Stimulated activated memory B cell treated with anti-CD40 and anti-IgM and Interleukin-4, amounts not matched to agents 10 μg/mL and 1 μg/mL and 100 μg/mL, for 72 hours (primary cell): ENCODE measurements at regions not wholly inside any gene's neighbourhood (a gene's known extent, or its start where the extent isn't known, plus 50 kb on each side); places are given as distances from the start of the nearest gene placed in this dataset.
"Not testable (repeated sequence)": the region's sequence is repeated elsewhere in the genome, so short reads cannot be mapped to it uniquely, and the experiment has no call there.

Experiments used
- ATAC-seq: fragments of 150-1000 bp; cut with Tn5 transposase; 2 replicates; pipeline ENCODE4 v1.10.0; 2021
- H3K27ac Mint-ChIP-seq: one replicate; pipeline ENCODE4 v1.8.0; 2022; ENCODE audit warnings: mild to moderate bottlenecking, mixed read lengths
- H3K27me3 Mint-ChIP-seq: one replicate; pipeline ENCODE4 v1.8.0; 2022; ENCODE audit warnings: mixed read lengths
- H3K36me3 Mint-ChIP-seq: one replicate; pipeline ENCODE4 v1.8.0; 2022; ENCODE audit warnings: mixed read lengths
- H3K4me1 Mint-ChIP-seq: one replicate; pipeline ENCODE4 v1.8.0; 2022; ENCODE audit warnings: mixed read lengths
- H3K4me3 Mint-ChIP-seq: one replicate; pipeline ENCODE4 v1.8.0; 2022; ENCODE audit warnings: mild to moderate bottlenecking, moderate library complexity, mixed read lengths
- H3K9me3 Mint-ChIP-seq: one replicate; pipeline ENCODE4 v1.8.0; 2022; ENCODE audit warnings: mixed read lengths

DNA sequence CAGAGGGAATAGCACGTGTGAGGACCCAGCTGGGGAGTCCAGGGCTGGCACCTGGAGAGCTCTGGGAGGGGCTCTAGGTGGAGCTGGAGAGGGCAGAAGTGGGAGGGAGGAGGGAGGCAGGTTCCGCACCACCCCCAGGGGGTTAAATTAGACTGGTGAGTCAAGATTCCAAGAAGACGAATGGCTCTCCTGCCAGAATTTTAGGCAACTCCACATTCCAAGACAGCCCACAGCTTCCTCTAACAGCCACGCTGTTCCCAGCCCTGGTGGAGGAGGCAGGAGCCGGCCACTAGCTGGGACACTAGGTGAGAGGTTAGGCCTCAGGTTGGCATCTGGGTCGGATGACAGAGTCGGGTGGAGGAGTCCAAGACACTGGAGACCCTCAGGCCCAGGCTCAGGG lies 60.2 kb downstream of the TFAP2C start:
- ATAC-seq, result no peak
- Mint-ChIP-seq H3K4me1 (no peaks in the 10 kb centered on the region), H3K36me3 (no peaks in the 10 kb centered on the region), H3K27ac (no peak overlapping the region), H3K27me3 (no peaks in the 10 kb centered on the region), H3K4me3 (no peak overlapping the region), H3K9me3 (peaks cover 3% of the 10 kb centered on the region)

GRCh38 chr20:56689852-56690485 lies 60.9 kb downstream of the TFAP2C start:
- Mint-ChIP-seq H3K4me1 (no peaks in the 10 kb centered on the region), H3K27me3 (no peaks in the 10 kb centered on the region), H3K36me3 (no peaks in the 10 kb centered on the region), H3K27ac (no peak overlapping the region), H3K9me3 (peaks cover 3% of the 10 kb centered on the region), H3K4me3 (no peak overlapping the region)
- no peak for ATAC-seq

DNA sequence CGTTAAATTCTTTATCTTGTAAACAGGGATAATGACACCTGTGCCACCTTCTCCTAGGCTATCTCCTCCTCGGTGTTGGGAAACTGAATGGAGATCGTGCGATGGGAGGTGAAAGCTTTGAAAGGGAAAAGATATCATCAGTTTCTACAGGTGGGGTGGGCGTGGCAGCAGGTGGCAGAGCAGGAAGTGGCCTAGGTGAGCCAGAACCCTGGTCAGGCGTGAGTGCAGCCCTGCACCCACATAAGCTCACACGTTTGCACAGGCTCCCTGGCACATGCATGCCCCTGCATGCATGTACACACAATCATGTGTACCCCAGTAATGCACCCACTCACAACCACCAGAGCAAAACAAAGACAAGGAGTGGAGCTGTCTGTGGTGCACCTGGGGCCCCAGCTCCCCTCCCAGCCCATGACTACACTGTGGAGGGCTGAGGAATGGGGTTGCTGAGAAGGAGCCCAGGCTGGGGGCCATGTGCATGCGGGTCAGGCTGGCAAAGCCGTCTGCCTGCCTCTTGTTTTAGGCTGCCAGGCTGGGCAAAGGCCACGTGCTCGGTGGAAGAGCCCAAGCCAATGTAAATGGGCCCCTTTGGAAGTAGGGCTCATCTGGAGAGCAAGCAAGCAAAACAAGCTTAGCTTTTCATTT lies 61.5 kb downstream of the TFAP2C start:
- Mint-ChIP-seq H3K27ac (no peak overlapping the region), H3K9me3 (peaks cover 3% of the 10 kb centered on the region), H3K27me3 (no peaks in the 10 kb centered on the region), H3K4me3 (no peak overlapping the region), H3K4me1 (no peaks in the 10 kb centered on the region), H3K36me3 (no peaks in the 10 kb centered on the region)
- no peak for ATAC-seq

DNA sequence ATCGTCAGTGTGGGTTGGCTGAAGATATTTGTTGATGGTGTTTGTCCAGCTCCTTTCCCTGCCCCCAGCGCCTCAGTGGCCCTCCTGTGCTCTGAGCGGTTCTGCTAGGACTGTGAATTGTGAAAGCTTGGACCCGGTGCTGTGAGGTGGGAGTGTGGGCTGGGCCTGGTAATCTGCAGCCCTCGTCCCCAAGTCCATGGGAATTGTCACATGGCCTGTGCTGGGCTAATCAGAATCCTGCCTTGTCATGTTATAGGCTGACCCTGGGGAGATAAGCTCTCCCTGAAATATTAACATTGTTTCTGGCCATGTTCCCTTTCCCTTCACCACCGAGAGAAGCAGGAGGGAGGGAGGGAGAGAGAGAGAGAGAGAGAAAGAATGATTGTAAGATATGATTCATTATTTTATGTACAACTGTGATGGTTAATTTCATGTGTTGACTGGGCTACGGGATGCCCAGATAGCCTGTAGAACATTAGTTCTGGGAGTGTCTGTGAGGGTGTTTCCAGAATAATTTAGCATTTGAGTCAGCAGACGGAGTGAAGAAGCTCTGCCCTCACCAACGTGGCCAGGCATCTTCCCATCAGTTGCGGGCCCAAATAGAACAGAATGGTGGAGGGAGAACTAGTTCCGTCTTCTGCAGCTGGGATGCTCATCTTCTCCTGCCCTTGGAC lies 62.4 kb downstream of the TFAP2C start:
- Mint-ChIP-seq H3K36me3 (no peaks in the 10 kb centered on the region), H3K9me3 (peaks cover 3% of the 10 kb centered on the region), H3K27ac (no peak overlapping the region), H3K4me3 (no peak overlapping the region), H3K27me3 (no peaks in the 10 kb centered on the region), H3K4me1 (no peaks in the 10 kb centered on the region)
- ATAC-seq, result no peak

DNA sequence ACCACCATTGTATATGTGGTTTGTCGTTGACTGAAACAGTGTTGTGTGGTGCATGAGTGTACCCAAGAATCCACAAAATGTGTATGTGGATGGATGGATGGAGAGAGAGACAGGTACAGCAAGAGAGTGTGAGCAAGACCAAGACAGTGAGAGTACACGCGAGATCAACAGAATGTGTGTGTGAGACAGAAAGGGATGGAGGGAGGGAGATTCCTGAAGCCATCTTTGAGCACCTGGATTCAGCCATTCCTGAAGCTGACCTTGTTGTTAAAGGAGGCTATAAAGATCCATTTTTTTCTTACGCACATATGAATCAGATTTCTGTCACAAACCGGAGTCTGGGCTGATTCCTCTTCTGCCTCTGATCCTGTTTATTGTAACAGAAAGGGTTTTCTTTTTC lies 64.1 kb downstream of the TFAP2C start:
- H3K4me1 Mint-ChIP-seq, result no peaks in the 10 kb centered on the region
- H3K27ac Mint-ChIP-seq, result no peak overlapping the region
- H3K36me3 Mint-ChIP-seq, result no peaks in the 10 kb centered on the region
- no peak overlapping the region for H3K4me3 Mint-ChIP-seq
- H3K27me3 Mint-ChIP-seq, result no peaks in the 10 kb centered on the region
- ATAC-seq, result no peak
- peaks cover 3% of the 10 kb centered on the region for H3K9me3 Mint-ChIP-seq

GRCh38 chr20:56697476-56697875 lies 68.4 kb downstream of the TFAP2C start:
- Mint-ChIP-seq H3K9me3 (peaks cover 6% of the 10 kb centered on the region), H3K27ac (no peak overlapping the region), H3K4me3 (no peak overlapping the region)

DNA sequence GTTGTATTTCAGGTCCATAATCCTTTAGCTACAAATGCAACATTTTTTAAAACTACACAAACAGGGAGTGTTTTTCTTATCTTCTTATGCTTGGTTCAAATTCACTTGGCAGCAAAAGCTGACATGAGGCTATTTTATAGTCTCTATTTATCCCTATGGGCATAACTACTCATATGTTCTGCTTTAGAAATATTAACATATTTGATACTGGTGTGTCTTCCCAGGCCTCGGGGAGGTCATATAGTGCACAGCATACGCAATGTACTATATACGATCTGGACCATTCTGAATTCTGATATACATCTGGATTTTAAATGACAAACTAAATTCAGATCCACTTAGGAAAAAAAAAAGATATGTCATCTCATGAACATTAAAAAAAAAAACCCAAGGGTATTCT lies 69.2 kb downstream of the TFAP2C start:
- no peak for ATAC-seq
- peaks cover 3% of the 10 kb centered on the region for H3K9me3 Mint-ChIP-seq
- no peaks in the 10 kb centered on the region for H3K27me3 Mint-ChIP-seq
- no peaks in the 10 kb centered on the region for H3K4me1 Mint-ChIP-seq
- no peak overlapping the region for H3K27ac Mint-ChIP-seq
- no peaks in the 10 kb centered on the region for H3K36me3 Mint-ChIP-seq
- no peak overlapping the region for H3K4me3 Mint-ChIP-seq

More at GRCh38 chr20:56697476-56697875, 68.4 kb downstream of the TFAP2C start:
- Mint-ChIP-seq H3K4me1 (no peaks in the 10 kb centered on the region), H3K27me3 (no peaks in the 10 kb centered on the region), H3K36me3 (no peaks in the 10 kb centered on the region)
- ATAC-seq, result no peak

DNA sequence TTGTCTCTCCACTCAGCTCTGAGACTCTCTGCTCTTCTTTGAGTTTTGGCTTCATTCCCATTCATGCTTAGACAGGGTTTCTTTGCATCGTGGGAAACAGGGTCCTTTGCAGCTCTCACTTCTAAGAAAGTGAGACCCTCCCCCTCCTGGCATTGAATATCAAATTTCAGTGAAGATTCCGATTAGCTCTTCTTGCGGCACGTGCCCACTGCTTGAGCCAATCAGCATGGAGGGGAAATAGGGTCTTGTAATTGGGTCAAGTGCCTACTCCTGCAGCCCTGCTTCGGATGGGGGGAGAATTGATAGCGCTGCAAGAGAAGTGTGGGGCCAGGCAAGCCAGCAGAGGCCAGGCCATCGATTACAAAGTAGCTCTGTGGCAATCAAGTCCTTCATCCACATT lies 69.6 kb downstream of the TFAP2C start:
- no peak overlapping the region for H3K4me3 Mint-ChIP-seq

DNA sequence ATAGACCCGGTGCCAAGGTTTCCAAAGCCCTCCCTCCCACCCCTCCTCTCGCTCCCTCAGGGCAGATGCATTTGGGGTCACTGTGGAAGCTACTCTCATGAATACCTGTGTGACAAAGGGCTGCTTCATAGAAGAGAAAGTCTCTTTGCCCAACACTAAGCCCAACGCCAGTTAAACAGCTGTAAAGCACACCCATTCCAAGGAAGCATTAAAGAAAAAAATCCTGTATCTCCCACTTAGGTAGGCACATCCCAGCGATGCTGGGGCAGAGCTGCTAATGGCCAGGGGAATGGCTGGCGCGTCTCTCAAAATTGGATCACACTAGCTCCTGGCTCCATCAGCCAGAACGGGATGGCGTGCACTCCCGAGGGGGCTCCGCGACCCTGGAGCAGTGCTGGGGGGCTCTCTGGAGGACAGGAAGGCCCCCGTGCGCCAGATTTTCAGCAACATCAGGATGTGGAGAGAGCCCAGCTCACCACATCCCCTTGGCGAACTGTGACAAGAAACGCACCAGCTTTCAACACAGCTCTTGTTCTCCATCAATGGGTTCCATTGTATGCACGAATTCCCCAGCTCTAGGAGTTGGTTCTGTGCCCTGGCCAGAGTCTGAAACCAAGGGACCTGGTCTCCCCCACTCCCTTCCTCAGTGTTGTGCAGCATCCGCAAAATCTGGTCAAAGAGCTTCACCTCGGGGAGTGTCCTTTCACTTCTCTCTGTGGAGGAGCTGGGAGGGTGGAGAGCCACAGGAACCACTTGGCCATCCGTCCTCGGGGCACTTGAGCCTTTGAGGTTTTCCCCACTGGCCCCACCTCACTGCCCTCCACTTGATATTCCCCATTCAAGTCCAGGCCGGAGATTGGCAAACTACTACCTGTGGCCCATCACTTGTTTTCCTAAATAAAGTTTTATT lies 74.1 kb downstream of the TFAP2C start:
- no peaks in the 10 kb centered on the region for H3K36me3 Mint-ChIP-seq
- H3K4me3 Mint-ChIP-seq, result no peak overlapping the region
- ATAC-seq, result no peak
- H3K27ac Mint-ChIP-seq, result no peak overlapping the region
- H3K4me1 Mint-ChIP-seq, result no peaks in the 10 kb centered on the region
- peaks cover 16% of the 10 kb centered on the region for H3K27me3 Mint-ChIP-seq
- peaks cover 5% of the 10 kb centered on the region for H3K9me3 Mint-ChIP-seq

More for the DNA sequence above, 69.6 kb downstream of the TFAP2C start:
- Mint-ChIP-seq H3K27me3 (no peaks in the 10 kb centered on the region), H3K36me3 (no peaks in the 10 kb centered on the region), H3K9me3 (peaks cover 3% of the 10 kb centered on the region), H3K27ac (no peak overlapping the region), H3K4me1 (no peaks in the 10 kb centered on the region)
- ATAC-seq, result no peak

- Mint-ChIP-seq H3K4me1 (no peaks in the 10 kb centered on the region), H3K4me3 (no peak overlapping the region), H3K9me3 (peaks cover 2% of the 10 kb centered on the region), H3K27me3 (peaks cover 24% of the 10 kb centered on the region), H3K36me3 (no peaks in the 10 kb centered on the region), H3K27ac (no peak overlapping the region)
- no peak for ATAC-seq
These were observed 77.8 kb downstream of the TFAP2C start for GRCh38 chr20:56706867-56707360.

DNA sequence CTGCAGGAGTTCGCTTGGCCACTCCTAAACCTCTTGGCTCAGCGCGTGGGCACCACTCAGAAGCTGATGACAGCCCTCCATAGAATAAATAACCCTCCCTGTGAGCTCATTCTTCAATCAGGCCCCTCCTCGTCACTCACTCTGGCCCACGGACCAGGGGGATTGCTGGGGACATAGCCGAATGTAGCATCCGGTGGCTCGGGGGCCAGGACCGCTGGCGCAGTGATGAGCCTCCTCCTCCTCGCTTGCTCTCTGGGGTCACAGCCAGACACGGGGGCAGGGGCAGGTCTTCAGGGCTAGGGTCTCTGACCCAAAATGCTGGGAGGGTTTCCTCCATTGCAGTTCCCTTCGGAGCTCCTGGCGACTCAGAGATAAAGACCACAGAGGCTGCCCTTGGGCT lies 79.9 kb downstream of the TFAP2C start:
- Mint-ChIP-seq H3K4me1 (no peaks in the 10 kb centered on the region), H3K9me3 (peaks cover 2% of the 10 kb centered on the region), H3K36me3 (no peaks in the 10 kb centered on the region), H3K27ac (no peak overlapping the region), H3K27me3 (peaks cover 23% of the 10 kb centered on the region), H3K4me3 (no peak overlapping the region)
- ATAC-seq, result no peak

GRCh38 chr20:56710125-56710524 lies 81.0 kb downstream of the TFAP2C start:
- H3K27me3 Mint-ChIP-seq, result peaks cover 20% of the 10 kb centered on the region
- H3K9me3 Mint-ChIP-seq, result peaks cover 2% of the 10 kb centered on the region
- no peak overlapping the region for H3K4me3 Mint-ChIP-seq
- no peak for ATAC-seq
- H3K4me1 Mint-ChIP-seq, result no peaks in the 10 kb centered on the region
- H3K27ac Mint-ChIP-seq, result no peak overlapping the region
- H3K36me3 Mint-ChIP-seq, result no peaks in the 10 kb centered on the region

GRCh38 chr20:56710577-56710976 lies 81.5 kb downstream of the TFAP2C start:
- not testable (repeated sequence) for H3K4me1 Mint-ChIP-seq, H3K27ac Mint-ChIP-seq, H3K9me3 Mint-ChIP-seq, H3K36me3 Mint-ChIP-seq, H3K4me3 Mint-ChIP-seq, ATAC-seq
- H3K27me3 Mint-ChIP-seq, result peaks cover 25% of the 10 kb centered on the region

DNA sequence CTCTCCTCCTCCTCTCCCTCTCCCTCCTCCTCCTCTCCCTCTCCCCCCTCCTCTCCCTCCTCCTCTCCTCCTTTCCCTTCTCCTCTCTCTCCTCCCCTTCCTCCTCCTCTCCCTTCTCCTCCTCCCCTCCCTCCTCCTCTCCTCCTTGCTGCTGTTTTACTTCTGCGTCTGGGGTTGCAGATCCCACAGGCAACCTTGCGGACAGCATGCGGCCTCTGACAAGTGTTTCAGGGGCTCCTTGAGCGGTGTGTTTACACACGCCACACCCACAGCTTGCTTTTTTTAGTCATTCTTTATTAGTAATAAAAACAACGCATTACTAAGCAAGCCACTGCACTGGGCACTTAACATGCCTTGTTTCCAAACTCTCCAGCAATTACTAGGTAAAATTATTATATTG lies 81.9 kb downstream of the TFAP2C start:
- Mint-ChIP-seq H3K27me3 (peaks cover 29% of the 10 kb centered on the region), H3K36me3 (no peaks in the 10 kb centered on the region), H3K4me3 (no peak overlapping the region), H3K4me1 (no peaks in the 10 kb centered on the region), H3K27ac (no peak overlapping the region), H3K9me3 (peaks cover 5% of the 10 kb centered on the region)
- ATAC-seq, result no peak

DNA sequence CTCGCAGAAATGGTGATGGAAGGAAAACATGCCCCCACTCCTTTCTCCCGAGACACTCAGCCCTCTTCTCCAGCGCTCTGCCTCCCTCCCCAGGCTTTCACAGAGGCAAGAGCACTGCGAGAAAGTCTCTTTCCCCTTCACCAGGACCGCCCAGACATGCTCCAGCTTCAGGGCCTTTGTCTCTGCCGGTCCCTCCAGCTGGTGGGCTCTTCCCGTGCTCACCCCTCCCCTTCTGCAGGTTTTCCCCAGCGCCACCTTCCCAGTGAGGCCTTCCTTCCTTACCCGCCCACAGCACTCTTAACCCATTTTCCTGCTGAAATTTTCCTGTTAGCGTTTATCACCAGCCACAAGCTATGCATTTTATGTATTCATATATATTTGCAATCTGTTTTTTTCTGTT lies 86.2 kb downstream of the TFAP2C start:
- Mint-ChIP-seq H3K27me3 (peaks cover 18% of the 10 kb centered on the region), H3K9me3 (peaks cover 5% of the 10 kb centered on the region), H3K4me1 (no peaks in the 10 kb centered on the region), H3K4me3 (no peak overlapping the region), H3K27ac (no peak overlapping the region), H3K36me3 (no peaks in the 10 kb centered on the region)
- no peak for ATAC-seq
